Peyer's patch (tissue), 4 donors: ENCODE measurements at regions not wholly inside any gene's neighbourhood (a gene's known extent, or its start where the extent isn't known, plus 50 kb on each side); places are given as distances from the start of the nearest gene placed in this dataset.
"Not testable (repeated sequence)": the region's sequence is repeated elsewhere in the genome, so short reads cannot be mapped to it uniquely, and the experiment has no call there.

Experiments used
- CTCF ChIP-seq, 6 experiments: fragments of 450-650 bp in 4 of 6; fragments of 200-600 bp in 2 of 6; sonication (generic) in 1 of 6; IDR thresholded peaks; one replicate each; pipeline ENCODE4 v1.5.1; 2017 to 2019; ENCODE audit warnings: antibody characterized with exemption in 6 of 6, mild to moderate bottlenecking in 3 of 6, moderate library complexity in 1 of 6
- POLR2A ChIP-seq, 2 donors: fragments of 450-650 bp; IDR thresholded peaks; one replicate each; pipeline ENCODE4 v1.5.1; 2017; ENCODE audit warnings: antibody characterized with exemption in 2 of 2, mild to moderate bottlenecking in 2 of 2, moderate library complexity in 2 of 2

- TF ChIP-seq POLR2A, CTCF (IDR thresholded peaks at IDR 0.05): not testable (repeated sequence)
Measured at GRCh38 chr9:115898478-115898877, 255.1 kb upstream of the PAPPA start.
